NCI-H146 treated with DMSO at 0.1 percent for 48 hours (cell line): ENCODE measurements at regions not wholly inside any gene's neighbourhood (a gene's known extent, or its start where the extent isn't known, plus 50 kb on each side); places are given as distances from the start of the nearest gene placed in this dataset.

Experiments used
- DNase-seq: peaks from one replicate; lab custom pipeline; 2025; ENCODE audit not compliant: unreplicated experiment; lab: John Stamatoyannopoulos, UW

- DNase-seq = no peak
Observed at GRCh38 chr16:65499566-65499965, 377.7 kb upstream of the CDH11 start.

GRCh38 chr16:65497571-65497970, 375.7 kb upstream of the CDH11 start:
- no peak for DNase-seq

DNA sequence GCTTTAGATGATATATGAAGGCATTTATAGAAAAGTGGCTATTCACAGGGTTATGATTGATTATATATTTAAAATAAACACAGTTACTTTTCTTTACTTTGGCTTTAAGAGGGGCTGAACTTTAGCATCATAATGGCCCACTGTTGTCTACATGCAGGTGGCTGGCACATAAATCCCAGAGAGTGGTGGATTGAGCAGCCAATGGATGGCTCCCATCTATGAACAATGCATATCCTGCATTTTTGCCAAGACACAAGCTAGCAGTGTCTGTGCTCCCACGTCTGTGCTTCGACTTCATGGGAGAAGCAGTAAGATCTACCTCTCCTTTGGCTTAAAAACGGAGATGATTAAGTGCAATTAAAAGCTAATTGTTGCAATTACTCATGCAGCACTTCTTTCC, 373.2 kb upstream of the CDH11 start:
- no peak for DNase-seq

- no peak for DNase-seq
Observed at GRCh38 chr16:65494609-65495008, 372.7 kb upstream of the CDH11 start.

DNA sequence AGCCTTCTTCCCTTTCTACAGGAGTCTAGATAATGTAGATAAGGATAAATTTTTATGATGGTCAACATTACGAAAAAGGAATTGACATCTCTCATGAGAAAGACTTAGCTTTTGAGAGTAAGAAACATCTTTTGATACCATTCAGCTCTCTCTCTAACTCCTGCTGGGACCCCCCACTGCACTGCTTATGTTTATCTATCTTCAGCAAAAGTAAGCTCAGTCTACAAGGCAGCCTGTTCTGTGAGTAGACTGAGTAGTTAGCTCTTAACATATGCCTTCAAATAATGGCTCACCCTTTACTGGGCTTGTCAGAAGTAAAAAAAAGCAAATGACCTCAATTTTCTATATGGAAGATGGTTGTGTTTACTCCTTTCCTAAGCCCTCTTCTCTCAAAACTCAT, 372.2 kb upstream of the CDH11 start:
- no peak for DNase-seq

- DNase-seq = no peak
Observed at GRCh38 chr16:65490286-65490685, 368.4 kb upstream of the CDH11 start.

DNA sequence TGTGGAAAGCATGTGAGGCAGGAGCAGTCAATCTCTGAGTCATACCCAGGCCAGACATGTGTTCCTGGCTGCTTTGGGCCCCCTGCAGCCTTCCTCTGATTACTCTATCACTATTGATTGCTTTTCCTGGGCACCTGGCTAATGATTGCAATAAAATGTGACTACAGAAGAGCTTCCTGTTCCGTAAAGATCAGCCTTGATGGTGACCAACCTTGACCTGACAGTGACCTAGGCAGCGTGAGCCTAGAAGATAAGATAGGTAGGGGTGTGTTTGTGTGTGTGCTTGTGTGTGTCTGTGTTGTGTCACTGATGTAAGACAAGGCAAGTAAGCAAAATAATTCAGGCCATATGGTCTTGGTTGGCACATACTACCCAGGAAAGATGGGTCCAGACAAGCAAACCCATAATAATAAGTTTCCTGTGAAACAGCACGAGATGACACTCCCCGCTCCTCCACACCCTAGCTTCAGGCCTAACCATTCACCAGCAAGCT, 367.7 kb upstream of the CDH11 start:
- DNase-seq = no peak

- no peak for DNase-seq
Observed at GRCh38 chr16:65487231-65487630, 365.4 kb upstream of the CDH11 start.

- no peak for DNase-seq
Observed at GRCh38 chr16:65481956-65482355, 360.1 kb upstream of the CDH11 start.

- no peak for DNase-seq
Observed at GRCh38 chr16:65480281-65481091, 358.6 kb upstream of the CDH11 start.

DNA sequence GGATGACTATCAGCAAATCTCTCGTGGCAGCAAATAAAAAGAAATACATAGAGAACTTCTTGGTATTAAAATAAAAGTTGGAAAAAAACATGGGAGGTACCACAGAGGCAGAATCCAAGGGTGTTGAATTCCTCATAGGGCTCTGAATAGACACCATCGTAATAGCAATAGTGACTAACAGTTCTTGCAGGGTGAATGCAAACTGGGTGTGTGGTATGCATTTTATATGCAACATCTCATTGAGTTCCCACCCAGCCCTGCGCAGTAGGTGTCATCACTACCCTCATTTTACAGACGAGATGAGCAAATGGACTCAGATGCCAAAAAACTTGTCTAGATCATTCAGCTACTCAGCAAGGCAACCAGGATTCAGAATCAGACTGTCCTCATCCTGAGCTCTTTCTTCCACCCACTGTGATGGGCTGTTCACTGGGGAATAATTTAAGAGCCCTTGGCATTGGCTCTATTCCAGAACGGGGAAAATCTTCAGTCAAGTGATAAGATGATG, 354.6 kb upstream of the CDH11 start:
- no peak for DNase-seq

DNA sequence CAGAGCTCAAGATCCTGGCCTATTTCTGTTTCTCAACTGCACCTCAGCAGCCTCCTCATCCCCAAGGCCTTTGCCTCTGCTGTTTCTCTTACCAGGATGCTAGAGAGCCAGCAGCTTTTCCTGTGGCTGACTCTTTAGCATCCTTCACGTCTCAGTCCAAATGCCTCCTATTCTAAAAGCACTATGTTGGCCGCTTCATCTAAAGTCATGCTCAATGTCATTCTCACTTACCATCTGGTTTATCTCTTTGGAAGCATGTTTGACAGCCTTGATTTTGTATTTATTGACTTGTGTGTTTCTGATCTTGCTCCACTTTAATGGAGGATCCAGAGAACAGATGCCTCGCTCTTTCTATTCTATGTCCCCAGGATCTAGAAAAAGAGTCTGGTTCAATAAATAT, 351.8 kb upstream of the CDH11 start:
- DNase-seq = no peak

DNA sequence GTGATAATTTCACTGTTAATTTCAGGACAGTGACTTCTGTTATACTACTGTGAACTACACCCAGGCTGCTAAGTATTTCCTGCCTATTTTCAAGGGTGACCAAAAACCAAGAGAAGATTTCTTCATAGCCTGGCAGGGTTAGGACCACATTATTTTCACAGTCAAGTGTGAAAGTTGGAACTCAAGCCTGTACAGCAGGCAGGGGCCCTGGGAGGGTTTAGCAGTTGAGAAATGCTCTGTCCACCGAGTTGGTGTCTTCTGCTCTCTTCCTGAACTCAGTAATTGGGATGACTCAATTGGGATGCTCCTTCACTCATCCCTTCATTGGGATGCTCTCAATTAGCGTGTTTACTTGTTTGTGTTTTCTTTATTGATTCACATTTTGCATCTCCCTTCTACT, 347.3 kb upstream of the CDH11 start:
- no peak for DNase-seq

DNA sequence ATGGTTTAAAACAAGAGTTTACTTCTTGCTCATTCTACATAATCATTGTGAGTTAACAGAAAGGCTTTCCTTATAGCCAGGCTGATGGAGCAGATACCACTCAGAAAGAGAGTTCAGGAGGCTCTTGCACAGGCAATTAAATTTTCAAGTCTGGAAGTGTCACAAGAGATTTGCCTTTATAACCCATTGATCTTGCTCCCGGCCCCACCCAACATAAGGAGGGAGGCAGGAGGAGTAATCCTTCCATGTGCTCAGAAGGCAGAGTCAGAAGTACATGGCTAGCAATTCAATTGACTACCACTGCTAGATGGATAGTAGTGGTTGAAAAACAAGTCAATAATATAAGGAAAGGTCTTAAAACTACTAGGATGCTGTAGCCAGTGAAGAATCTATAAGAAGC, 346.3 kb upstream of the CDH11 start:
- no peak for DNase-seq

GRCh38 chr16:65463652-65464260, 341.9 kb upstream of the CDH11 start:
- DNase-seq = no peak

DNA sequence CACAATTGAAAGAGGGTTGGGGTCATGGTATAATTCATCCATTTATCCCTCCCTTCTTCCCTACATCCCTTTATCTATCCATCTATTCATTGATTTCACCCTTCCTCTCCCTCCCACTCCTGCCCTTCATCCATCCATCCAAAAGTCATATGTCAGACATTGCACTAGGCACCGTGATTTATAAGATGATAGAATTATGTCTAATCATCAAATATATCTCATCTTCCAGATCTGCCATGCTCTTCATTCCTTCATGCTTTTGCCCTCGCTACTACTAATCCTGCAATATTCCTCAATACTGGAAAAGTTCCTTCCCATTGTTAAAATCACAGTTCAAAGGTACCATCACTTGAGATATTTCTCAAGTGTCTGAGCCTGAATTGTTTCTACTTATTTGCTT, 335.2 kb upstream of the CDH11 start:
- no peak for DNase-seq

- no peak for DNase-seq
Observed at GRCh38 chr16:65455761-65456160, 333.9 kb upstream of the CDH11 start.

DNA sequence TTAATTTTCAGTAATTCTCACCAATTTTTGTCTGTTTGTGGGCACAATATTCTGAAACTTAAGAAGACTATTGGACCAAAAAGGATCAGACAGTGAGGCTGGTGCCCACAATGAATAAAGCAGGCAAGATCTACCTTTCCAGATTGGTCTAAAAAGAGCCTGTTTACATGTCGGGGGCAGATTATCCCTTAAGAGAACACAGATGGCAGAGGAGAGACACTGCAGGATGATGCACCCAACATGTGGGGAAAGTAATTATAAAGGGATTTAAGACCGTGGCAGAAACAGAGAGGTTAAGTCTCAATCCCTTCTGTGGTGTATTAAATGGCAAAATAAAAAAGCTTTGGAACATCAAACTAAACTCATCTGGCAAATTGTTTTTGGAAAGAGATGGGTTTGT, 331.8 kb upstream of the CDH11 start:
- no peak for DNase-seq

GRCh38 chr16:65449526-65449925, 327.7 kb upstream of the CDH11 start:
- DNase-seq = no peak

GRCh38 chr16:65446427-65446826, 324.6 kb upstream of the CDH11 start:
- no peak for DNase-seq

GRCh38 chr16:65445313-65446260, 323.7 kb upstream of the CDH11 start:
- no peak for DNase-seq
